Stimulated activated naive CD4-positive, alpha-beta T cell (primary cell): ENCODE measurements at regions not wholly inside any gene's neighbourhood (a gene's known extent, or its start where the extent isn't known, plus 50 kb on each side); places are given as distances from the start of the nearest gene placed in this dataset.

ENCODE experiments used
- DNase-seq, 6 experiments: peaks; one replicate each; lab custom pipeline; 2025; lab: John Stamatoyannopoulos, UW

- no peak for DNase-seq
These were observed 110.8 kb upstream of the CDC42EP3 start for GRCh38 chr2:37782155-37782673.

DNA sequence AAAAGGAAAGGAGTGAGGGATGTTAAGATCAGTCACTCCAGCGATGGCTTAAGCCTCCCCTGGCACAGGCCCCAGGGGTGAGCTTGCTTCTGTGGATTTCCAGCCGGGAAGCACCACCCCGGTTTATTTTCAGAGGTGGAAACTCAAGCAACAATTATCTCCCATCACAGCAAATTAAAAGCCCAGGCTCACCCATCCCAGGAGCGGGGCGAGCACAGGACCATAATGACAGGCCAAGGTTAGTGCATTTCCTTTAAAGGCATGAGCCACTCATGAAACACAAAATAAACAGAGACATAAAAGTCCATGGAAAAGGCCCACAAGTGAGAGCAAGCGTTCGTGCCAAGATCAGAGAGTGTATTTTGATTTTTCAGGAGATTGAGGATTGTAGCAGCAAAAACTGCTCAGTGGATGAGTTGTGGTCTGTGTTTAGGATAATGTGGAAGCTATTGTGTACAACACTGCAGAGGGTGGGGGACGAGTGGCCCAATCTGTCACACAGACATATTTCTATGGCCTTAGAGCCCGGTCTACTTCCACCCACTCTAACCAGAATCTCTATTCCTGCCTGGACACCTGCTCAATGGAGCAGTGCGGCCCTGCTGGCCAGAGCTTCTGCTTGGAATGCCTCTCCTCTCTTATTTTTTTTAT is 111.4 kb upstream of the CDC42EP3 start:
- no peak for DNase-seq

GRCh38 chr2:37783545-37783944 is 112.1 kb upstream of the CDC42EP3 start:
- no peak for DNase-seq

GRCh38 chr2:37784071-37784758 is 112.8 kb upstream of the CDC42EP3 start:
- DNase-seq = no peak

DNA sequence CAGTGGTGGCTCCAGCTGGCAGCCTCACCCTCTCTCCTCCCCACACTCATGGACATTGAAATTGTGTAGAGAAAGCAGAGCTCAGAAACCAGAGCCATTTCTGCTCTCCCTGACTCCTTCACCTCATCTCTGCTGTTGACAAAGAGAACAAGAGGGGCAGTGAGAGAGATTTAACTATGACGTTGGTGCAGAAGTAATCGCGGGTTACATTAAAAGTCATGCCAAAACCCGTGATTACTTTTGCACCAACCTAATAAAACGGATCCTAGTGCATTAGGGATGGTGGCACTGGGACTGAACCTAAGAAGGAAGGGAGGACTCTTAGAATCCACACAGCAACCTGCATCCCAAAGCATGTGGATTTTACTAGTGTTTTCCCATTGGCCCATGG is 113.3 kb upstream of the CDC42EP3 start:
- no peak for DNase-seq

DNA sequence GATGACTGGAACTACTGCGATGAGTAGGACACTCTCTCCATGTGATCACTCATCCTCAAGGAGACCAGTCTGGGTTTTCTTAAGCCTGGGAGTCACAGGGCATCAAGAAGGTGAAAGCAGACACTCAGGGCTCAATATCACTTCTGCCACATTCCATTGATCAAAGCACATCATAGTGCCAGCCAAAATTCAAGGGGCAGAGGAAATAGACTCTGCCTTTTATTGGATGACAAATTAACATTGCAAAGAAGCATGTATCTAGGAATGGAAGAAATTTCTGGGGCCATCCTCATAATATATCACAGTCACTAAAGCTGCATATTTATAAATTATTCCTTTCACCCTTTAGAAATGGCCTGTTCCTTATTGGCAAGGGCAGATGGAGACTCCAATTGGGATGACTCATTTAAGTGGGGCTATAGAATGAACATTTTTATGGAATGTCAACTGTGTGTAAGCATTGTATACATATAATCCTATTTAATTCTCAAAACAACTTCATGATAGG is 114.8 kb upstream of the CDC42EP3 start:
- DNase-seq = no peak

DNA sequence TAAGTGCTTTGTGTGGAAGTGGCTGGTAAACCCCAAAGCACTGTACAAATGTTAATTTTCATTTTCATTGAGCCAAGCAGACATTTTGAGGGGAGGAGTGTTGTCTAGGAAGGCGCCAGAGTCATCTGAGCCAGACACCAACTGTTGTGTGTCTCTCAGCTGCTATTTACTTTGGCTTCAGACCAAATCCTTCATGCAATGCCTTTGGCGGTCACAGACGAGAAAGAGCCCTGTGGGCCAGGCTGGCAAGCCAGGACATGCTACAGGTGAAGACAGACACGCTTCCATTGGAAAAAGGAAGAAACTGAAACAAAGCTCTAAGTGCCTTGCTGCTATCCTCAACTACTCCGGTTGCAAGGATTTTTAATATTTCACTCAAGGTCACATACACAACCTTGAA is 115.4 kb upstream of the CDC42EP3 start:
- no peak for DNase-seq

DNA sequence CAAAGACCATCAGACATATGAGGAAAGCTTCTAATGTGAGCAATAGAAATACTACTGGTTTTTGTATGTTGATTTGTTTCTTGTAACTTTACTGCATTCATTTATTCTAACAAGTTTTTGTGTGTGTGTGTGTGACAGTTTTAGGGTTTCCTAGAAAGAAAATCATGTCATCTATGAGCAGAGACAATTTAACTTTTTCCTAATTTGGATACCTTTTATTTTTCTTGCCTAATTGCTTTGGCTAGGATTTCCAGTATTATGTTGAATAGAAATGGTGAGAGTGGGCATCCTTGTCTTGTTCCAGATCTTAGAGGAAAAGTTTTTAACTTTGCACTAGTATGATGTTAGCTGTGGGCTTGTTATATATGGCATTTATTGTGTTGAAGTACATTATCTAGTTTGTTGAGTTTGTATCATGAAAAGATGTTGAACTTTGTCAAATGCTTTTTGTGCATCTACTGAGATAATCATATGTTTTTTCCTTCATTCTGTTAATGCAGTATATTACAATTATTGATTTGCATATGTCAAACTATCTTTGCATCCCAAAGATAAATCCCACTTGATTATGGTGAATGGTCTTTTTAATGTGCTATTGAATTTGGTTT is 117.3 kb upstream of the CDC42EP3 start:
- no peak for DNase-seq

DNA sequence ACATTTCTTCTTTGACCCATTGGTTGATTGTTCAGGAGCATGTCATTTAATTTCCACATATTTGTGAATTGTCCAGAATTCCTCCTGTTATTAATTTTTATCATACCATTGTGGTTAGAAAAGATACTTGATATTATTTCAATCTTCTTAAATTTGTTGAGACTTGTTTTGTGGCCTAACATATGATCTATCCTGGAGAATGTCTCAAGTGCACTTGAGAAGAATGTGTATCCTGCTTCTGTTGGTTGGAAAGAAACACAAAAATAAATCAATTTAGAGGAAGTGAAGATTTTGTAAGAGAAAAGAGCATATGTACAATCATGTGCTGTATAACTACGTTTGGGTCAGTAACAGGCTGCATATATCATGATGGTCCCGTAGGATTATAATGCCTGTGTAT is 118.6 kb upstream of the CDC42EP3 start:
- no peak for DNase-seq

DNA sequence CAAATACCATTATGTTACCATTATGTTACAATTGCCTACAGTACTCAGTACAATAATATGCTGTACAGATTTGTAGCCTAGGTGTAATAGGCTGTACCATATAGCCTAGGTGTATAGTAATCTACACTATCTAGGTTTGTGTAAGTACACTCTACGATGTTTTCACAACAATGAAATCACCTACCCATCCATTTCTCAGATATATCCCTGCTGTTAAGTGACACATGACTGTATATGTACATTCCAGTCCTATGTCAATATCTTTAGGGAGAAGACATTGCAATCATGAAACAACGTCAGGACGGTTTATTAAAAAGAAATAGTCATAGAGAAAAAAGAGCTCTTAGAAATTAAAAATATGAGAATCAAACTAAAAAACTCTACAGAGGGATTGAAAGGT is 119.0 kb upstream of the CDC42EP3 start:
- no peak for DNase-seq

DNA sequence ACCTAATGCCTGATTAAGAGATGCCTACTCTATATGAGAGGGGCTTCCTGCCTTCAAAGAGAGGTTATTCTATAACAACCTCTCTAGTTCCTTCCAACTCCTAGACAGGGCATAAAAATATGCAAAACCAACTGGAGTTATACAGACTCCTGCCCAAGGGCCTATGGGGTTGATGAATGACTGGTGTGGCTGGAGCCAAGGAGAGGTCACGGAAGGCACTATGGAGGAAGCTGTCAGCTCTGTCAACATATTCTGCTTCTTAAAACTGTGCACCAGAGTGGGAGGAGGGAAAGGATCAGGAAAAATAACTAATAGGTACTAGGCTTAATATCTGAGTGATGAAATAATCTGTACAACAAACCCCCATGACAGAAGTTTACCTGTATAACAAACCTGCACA is 120.9 kb upstream of the CDC42EP3 start:
- DNase-seq = no peak

GRCh38 chr2:37793004-37793403 is 121.6 kb upstream of the CDC42EP3 start:
- no peak for DNase-seq

- DNase-seq = no peak
These were observed 123.3 kb upstream of the CDC42EP3 start for GRCh38 chr2:37794717-37795116.

DNA sequence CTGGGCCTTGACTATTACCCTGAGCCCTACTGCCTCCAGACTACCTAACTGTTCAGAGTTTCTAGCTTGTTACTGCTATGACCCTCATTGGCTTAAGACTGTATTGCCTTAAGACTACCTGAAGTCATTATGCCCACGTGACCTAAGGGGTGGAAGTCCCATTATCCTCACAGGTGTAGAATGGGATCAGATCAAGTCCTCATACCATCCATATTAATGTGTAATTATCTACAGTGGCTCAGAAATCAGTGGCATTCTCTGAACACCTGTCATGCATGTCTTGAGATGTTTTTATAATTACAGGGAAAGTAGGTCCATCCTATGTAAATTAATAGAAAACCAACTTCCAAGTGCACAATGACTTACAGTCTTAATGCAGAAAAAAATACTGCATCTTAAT is 124.0 kb upstream of the CDC42EP3 start:
- no peak for DNase-seq

- no peak for DNase-seq
These were observed 124.5 kb upstream of the CDC42EP3 start for GRCh38 chr2:37795938-37796337.

DNA sequence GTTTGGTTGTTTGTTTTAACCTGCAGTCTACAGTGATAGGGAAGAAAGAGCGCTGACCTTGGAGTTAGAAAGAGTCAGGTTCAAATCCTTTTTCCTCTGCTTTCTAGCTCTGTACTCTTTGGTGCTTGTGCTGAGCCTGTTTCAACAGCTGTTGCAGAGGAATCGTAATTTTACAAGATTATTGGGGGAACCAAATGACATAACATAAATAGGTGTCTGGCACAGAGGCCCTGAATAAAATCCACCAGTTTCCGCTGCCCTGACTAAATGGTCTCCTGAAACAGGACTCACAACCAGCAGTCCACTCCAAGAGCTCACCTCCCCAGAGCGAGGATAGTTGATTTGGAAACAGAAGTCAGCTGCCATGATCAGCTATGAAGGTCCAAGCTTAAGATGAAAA is 125.0 kb upstream of the CDC42EP3 start:
- DNase-seq = no peak

DNA sequence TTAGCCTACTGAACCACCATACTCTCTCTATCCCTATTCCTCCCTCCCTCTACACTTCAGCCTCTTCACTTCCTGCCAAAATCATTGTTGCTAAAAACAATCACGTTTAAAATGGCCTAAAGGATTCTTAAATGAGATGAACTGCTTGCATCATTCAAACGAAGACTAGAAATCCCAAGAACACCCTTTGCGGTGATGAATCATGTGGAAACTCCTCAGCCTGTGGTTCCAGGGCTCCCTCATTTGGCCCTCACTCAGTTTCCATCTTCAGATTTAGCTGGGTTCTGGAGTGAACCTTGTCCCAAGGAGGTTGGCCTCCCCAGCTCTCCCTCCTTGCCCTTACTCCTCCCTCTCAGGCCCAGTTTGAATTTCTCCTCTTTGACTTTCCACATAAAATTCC is 125.6 kb upstream of the CDC42EP3 start:
- no peak for DNase-seq

DNA sequence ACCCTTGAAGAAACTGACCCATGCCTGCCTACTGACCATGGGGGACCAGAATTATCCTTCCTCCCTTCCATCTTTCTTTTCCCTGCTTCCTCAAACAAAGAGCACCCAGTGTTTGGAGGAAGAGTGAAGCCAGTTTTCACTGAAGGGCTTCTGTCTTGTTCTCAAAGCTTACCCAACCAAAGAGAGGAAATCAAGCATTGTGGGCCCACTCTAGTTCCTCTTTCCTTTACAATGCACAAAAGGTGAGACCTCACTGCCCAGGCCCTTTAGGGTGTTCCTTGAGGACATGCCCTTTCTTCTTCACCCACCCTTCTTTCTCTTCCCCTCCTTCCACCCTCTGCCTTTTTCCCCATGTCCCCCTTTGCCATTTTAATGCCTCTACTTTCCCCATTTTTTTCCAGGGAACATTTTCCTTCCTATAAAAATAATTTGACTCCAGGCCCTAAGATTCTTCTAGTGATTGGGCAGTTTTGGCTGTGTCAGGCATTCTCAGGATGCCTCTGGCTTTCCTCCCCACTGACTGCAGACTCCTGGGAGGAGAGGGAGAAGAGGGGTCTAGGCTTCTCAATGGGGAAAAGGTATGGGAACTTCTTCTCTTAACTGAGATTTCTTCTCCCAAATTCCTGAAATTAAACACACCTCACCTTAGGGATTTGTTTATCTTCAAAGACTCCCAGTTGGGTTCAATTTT is 126.6 kb upstream of the RMDN2 start:
- DNase-seq = no peak

- DNase-seq = no peak
These were observed 124.8 kb upstream of the RMDN2 start for GRCh38 chr2:37800176-37800858.

- DNase-seq = no peak
These were observed 122.8 kb upstream of the RMDN2 start for GRCh38 chr2:37802211-37802752.

- no peak for DNase-seq
These were observed 122.1 kb upstream of the RMDN2 start for GRCh38 chr2:37802899-37803379.
